ENCODE measurements at regions not wholly inside any gene's neighbourhood (a gene's known extent, or its start where the extent isn't known, plus 50 kb on each side); places are given as distances from the start of the nearest gene placed in this dataset.

DNA sequence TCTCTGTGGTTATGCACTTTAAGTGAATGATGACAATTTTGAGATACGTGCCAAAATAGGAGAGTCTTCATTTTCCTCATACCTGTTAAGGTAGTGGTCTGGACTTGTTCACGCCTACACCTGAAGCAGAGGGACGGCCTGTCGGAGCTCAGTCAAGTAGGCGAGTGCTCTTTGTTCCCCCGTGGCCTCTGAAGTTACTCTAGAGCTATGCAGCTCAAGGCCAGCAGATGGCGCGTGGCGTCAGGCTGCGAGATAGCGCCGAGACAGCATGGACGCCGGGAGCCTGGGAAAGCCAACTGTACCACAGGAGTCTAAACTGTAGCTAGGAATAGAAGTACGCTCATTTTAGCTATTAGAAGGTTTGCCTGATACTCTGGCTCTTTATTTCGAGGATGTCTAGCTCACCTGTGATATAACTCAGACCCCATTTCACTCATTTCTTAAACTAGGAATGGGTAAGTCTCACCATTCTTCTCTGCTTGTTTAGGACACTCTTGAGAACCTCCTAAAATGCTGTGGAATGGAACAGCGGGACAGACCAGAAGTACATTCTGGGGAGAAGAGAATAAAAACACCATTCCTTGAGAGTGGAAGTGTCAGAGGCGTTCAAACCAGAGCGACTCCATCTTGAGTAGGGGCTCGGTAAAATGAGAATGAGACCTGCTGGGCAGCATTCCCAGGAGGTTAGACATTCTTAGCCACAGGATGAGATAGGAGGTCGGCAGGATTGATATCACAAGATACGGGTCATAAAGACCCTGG, 267.4 kb upstream of the HMGA2 start:
- Histone ChIP-seq H2AFZ (ENCODE audit: low read depth, low read length) (peak overlapping the region; percentile 96), H3K79me2 (ENCODE audit: control insufficient read depth, insufficient read depth, low read length) (no peaks in the 10 kb centered on the region), H4K20me1 (replicated peaks; ENCODE audit: control insufficient read depth, extremely low read depth, insufficient read depth, low read length) (no peaks in the 10 kb centered on the region), H3K4me2 (ENCODE audit: insufficient read depth, low read length) (peak overlapping the region; percentile 19), H3K27me3 (ENCODE audit: control insufficient read depth in 2 of 2, insufficient read depth in 2 of 2, low read length in 2 of 2) (no peaks in the 10 kb centered on the region), H3K4me3 (replicated peaks in 1 of 3; ENCODE audit: insufficient read depth in 1 of 3, low read depth in 1 of 3, low read length in 3 of 3) (no peak overlapping the region), H3K36me3 (ENCODE audit: control insufficient read depth in 2 of 2, extremely low read depth in 1 of 2, insufficient read depth in 2 of 2, low read length in 2 of 2) (no peaks in the 10 kb centered on the region), H3K9ac (replicated peaks; ENCODE audit: extremely low read depth, insufficient read depth, low read length) (no peak overlapping the region), H3K27ac (ENCODE audit: insufficient read depth, low read depth, low read length) (peak overlapping the region; percentile 47), H3K9me1 (replicated peaks; ENCODE audit: control insufficient read depth, extremely low read depth, insufficient read depth, low read length) (no peaks in the 10 kb centered on the region), H3K9me3 (replicated peaks; ENCODE audit: control insufficient read depth, insufficient read depth, low read length) (no peaks in the 10 kb centered on the region), H3K4me1 (ENCODE audit: control insufficient read depth, extremely low read depth, insufficient read depth, low read length) (peaks cover 17% of the 10 kb centered on the region)
- dilution Hi-C loops (cut with MboI; ENCODE audit: extremely low pct_ligation_motif_present, low sequenced_read_pairs) = no loop called here
- intact Hi-C loops (cut with micrococcal nuclease) = loop anchor here (1.0 to 5.0 kb wide), 11 partner anchors 20 to 550 kb away; no protein-coding TSS in a partner anchor
- TF ChIP-seq JUN (IDR thresholded peaks at IDR 0.05; ENCODE audit: borderline replicate concordance, insufficient read depth, insufficient read length, low read depth) (no peak), GATA2 (IDR thresholded peaks at IDR 0.05; ENCODE audit: insufficient read depth, insufficient read length, low read depth, low read length) (peak; percentile 43), POLR2AphosphoS5 (IDR thresholded peaks at IDR 0.05; ENCODE audit: insufficient read depth, low read depth, low read length) (peak; percentile 28), FOS (IDR thresholded peaks at IDR 0.05; ENCODE audit: borderline replicate concordance, insufficient read depth, low read length) (no peak), POLR2A (IDR thresholded peaks at IDR 0.05; ENCODE audit: low read depth, low read length) (no peak), MYC (IDR thresholded peaks at IDR 0.05; ENCODE audit: low read depth, low read length) (no peak), EZH2 (IDR thresholded peaks at IDR 0.05; ENCODE audit: borderline replicate concordance, low read depth, low read length, severe bottlenecking) (no peak)
- TF ChIP-seq, protein P1, sequence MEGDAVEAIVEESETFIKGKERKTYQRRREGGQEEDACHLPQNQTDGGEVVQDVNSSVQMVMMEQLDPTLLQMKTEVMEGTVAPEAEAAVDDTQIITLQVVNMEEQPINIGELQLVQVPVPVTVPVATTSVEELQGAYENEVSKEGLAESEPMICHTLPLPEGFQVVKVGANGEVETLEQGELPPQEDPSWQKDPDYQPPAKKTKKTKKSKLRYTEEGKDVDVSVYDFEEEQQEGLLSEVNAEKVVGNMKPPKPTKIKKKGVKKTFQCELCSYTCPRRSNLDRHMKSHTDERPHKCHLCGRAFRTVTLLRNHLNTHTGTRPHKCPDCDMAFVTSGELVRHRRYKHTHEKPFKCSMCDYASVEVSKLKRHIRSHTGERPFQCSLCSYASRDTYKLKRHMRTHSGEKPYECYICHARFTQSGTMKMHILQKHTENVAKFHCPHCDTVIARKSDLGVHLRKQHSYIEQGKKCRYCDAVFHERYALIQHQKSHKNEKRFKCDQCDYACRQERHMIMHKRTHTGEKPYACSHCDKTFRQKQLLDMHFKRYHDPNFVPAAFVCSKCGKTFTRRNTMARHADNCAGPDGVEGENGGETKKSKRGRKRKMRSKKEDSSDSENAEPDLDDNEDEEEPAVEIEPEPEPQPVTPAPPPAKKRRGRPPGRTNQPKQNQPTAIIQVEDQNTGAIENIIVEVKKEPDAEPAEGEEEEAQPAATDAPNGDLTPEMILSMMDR (IDR thresholded peaks at IDR 0.05; ENCODE audit: extremely low read depth in 1 of 2, insufficient read depth in 1 of 2, low read depth in 1 of 2, low read length in 2 of 2) = peak; percentile 88 to 96
- TF ChIP-seq, protein P2, sequence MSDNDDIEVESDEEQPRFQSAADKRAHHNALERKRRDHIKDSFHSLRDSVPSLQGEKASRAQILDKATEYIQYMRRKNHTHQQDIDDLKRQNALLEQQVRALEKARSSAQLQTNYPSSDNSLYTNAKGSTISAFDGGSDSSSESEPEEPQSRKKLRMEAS (IDR thresholded peaks at IDR 0.05; ENCODE audit: insufficient read depth, insufficient read length) = no peak
- DNase-seq (ENCODE audit: low read depth, low spot score) (peak; percentile 88), FAIRE-seq (peak; percentile 64)
- POLR2A ChIA-PET = no interaction called here
- CTCF ChIA-PET = interaction anchor here (0.5 to 1.7 kb wide), 87 partner anchors 9 to 761 kb away, joined by 3 to 60 read pairs (median 4); partner anchors contain the start of gene HMGA2
- BruUV-seq (replicated peaks) = no TSS peak
